OCI-LY7 (cell line): ENCODE measurements at regions not wholly inside any gene's neighbourhood (a gene's known extent, or its start where the extent isn't known, plus 50 kb on each side); places are given as distances from the start of the nearest gene placed in this dataset.
"Not testable (repeated sequence)": the region's sequence is repeated elsewhere in the genome, so short reads cannot be mapped to it uniquely, and the experiment has no call there.

Experiments
- BruUV-seq: library from RNA; stranded (reverse); fragments of 400-500 nt; replicated peaks from 2 replicates; lab custom pipeline; 2021; lab: Mats Ljungman, UMichigan
- CTCF ChIA-PET: fragments of 300-600 bp; sonication (Branson Sonifier 250); formaldehyde crosslinking; loops from one replicate; lab custom pipeline; 2022; ENCODE audit warnings: antibody characterized with exemption; ENCODE audit not compliant: unreplicated experiment; lab: Charles Lee
- POLR2A ChIA-PET: fragments of 300-600 bp; sonication (Branson Sonifier 250); formaldehyde crosslinking; loops from one replicate; lab custom pipeline; 2022; ENCODE audit warnings: antibody characterized with exemption; lab: Charles Lee
- DNase-seq: peaks from one replicate; pipeline ENCODE4 v3.0.0-alpha.2; 2015; ENCODE audit warnings: low spot score
- H2AFZ ChIP-seq: fragments of 200-600 bp; sonication (generic), shearing (Covaris generic); 2 replicates; pipeline ENCODE4 v1.6.1; 2014; ENCODE audit warnings: mild to moderate bottlenecking, antibody characterized with exemption, low read length, moderate library complexity
- H3K27ac ChIP-seq: fragments of 200-600 bp; sonication (generic); 2 replicates; pipeline ENCODE4 v1.5.1; 2014; ENCODE audit warnings: mixed run types, low read depth, mild to moderate bottlenecking, moderate library complexity, low read length, inconsistent platforms; ENCODE audit not compliant: poor library complexity, severe bottlenecking
- H3K36me3 ChIP-seq: fragments of 200-600 bp; sonication (generic); 2 replicates; pipeline ENCODE4 v1.6.1; 2014; ENCODE audit warnings: mild to moderate bottlenecking, antibody characterized with exemption, low read length, moderate library complexity, mixed read lengths; ENCODE audit not compliant: insufficient read depth
- H3K4me1 ChIP-seq: fragments of 200-600 bp; sonication (generic); 2 replicates; pipeline ENCODE4 v1.5.1; 2014; ENCODE audit warnings: mild to moderate bottlenecking, low read length; ENCODE audit not compliant: insufficient read depth, poor library complexity, severe bottlenecking
- H3K4me2 ChIP-seq: fragments of 200-600 bp; sonication (generic); 2 replicates; pipeline ENCODE4 v1.6.1; 2014; ENCODE audit warnings: mild to moderate bottlenecking, low read length
- H3K4me3 ChIP-seq: fragments of 200-600 bp; sonication (generic); 2 replicates; pipeline ENCODE4 v1.5.1; 2014; ENCODE audit warnings: mild to moderate bottlenecking, low read depth, low read length; ENCODE audit not compliant: poor library complexity, severe bottlenecking
- H3K79me2 ChIP-seq: fragments of 200-600 bp; sonication (generic); 2 replicates; pipeline ENCODE4 v1.6.1; 2016; ENCODE audit warnings: low read depth, mild to moderate bottlenecking, low read length, moderate library complexity, mixed read lengths; ENCODE audit not compliant: insufficient read depth
- H3K9me2 ChIP-seq: fragments of 200-600 bp; sonication (generic); 2 replicates; pipeline ENCODE4 v1.6.1; 2016; ENCODE audit warnings: mild to moderate bottlenecking, low read length, mixed read lengths; ENCODE audit not compliant: insufficient read depth
- H3K9me3 ChIP-seq: fragments of 200-600 bp; sonication (generic); 2 replicates; pipeline ENCODE4 v1.6.1; 2014; ENCODE audit warnings: mild to moderate bottlenecking, mixed run types, low read length, mixed read lengths
- H4K20me1 ChIP-seq: fragments of 200-600 bp; sonication (generic); 2 replicates; pipeline ENCODE4 v1.6.1; 2014; ENCODE audit warnings: mild to moderate bottlenecking, antibody characterized with exemption, low read length, moderate library complexity, mixed read lengths; ENCODE audit not compliant: insufficient read depth
- CTCF ChIP-seq: fragments of 200-600 bp; sonication (generic); conservative IDR thresholded peaks from 2 replicates; pipeline ENCODE4 v1.5.1; 2014; ENCODE audit warnings: mild to moderate bottlenecking, antibody characterized with exemption, low read length, moderate library complexity, mixed read lengths
- EZH2phosphoT487 ChIP-seq: fragments of 200-600 bp; sonication (generic); IDR thresholded peaks from 2 replicates; pipeline ENCODE4 v1.6.1; 2018; ENCODE audit warnings: low read depth, borderline replicate concordance, mild to moderate bottlenecking, mixed run types, antibody characterized with exemption, low read length, moderate library complexity, mixed read lengths
- intact Hi-C: fragments of 100-400 bp; cut with micrococcal nuclease; formaldehyde crosslinking; loops from one replicate; pipeline ENCODE4 v1.10.0; 2022; ENCODE audit not compliant: unreplicated experiment

- no peak overlapping the region for H3K4me2 ChIP-seq
Measured at GRCh38 chr2:185979546-185980071, 241.0 kb downstream of the FSIP2 start.

GRCh38 chr2:185980944-185981343, 242.3 kb downstream of the FSIP2 start:
- TF ChIP-seq EZH2phosphoT487 = no peak
- no peak for TF ChIP-seq CTCF
- Histone ChIP-seq H3K4me2 (no peak overlapping the region), H3K4me1 (no peaks in the 10 kb centered on the region), H3K4me3 (no peak overlapping the region), H3K9me2 (no peaks in the 10 kb centered on the region), H3K9me3 (no peaks in the 10 kb centered on the region), H3K36me3 (no peaks in the 10 kb centered on the region), H3K27ac (no peak overlapping the region), H2AFZ (no peak overlapping the region), H3K79me2 (no peaks in the 10 kb centered on the region), H4K20me1 (no peaks in the 10 kb centered on the region)
- DNase-seq = no peak
- no TSS peak for BruUV-seq
- intact Hi-C loops = no loop called here
- POLR2A ChIA-PET = no interaction called here
- CTCF ChIA-PET = no interaction called here

More at GRCh38 chr2:185979546-185980071, 241.0 kb downstream of the FSIP2 start:
- H3K9me2 ChIP-seq = no peaks in the 10 kb centered on the region
- H4K20me1 ChIP-seq = no peaks in the 10 kb centered on the region
- no peak for DNase-seq
- no peak overlapping the region for H3K27ac ChIP-seq
- H3K4me1 ChIP-seq = no peaks in the 10 kb centered on the region
- H2AFZ ChIP-seq = no peak overlapping the region
- TF ChIP-seq EZH2phosphoT487 (no peak), CTCF (no peak)
- no peaks in the 10 kb centered on the region for H3K9me3 ChIP-seq
- BruUV-seq = no TSS peak
- no peaks in the 10 kb centered on the region for H3K79me2 ChIP-seq
- intact Hi-C loops = no loop called here
- no peaks in the 10 kb centered on the region for H3K36me3 ChIP-seq
- CTCF ChIA-PET = no interaction called here
- H3K4me3 ChIP-seq = no peak overlapping the region
- POLR2A ChIA-PET = interaction anchor here (0.6 kb wide), 1 partner anchor 1338 kb away, joined by 5 read pairs; no protein-coding TSS in a partner anchor

GRCh38 chr2:185984670-185985069, 246.1 kb downstream of the FSIP2 start:
- intact Hi-C loops = no loop called here
- Histone ChIP-seq H3K36me3 (no peaks in the 10 kb centered on the region), H3K4me3 (no peak overlapping the region), H3K27ac (no peak overlapping the region), H3K4me2 (no peak overlapping the region), H3K9me3 (no peaks in the 10 kb centered on the region), H2AFZ (no peak overlapping the region), H3K9me2 (no peaks in the 10 kb centered on the region), H4K20me1 (no peaks in the 10 kb centered on the region), H3K4me1 (no peaks in the 10 kb centered on the region), H3K79me2 (no peaks in the 10 kb centered on the region)
- ChIA-PET POLR2A (interaction anchor here (1.3 kb wide), 1 partner anchor 15 kb away, joined by 3 read pairs; no protein-coding TSS in a partner anchor), CTCF (no interaction called here)
- TF ChIP-seq CTCF = no peak
- TF ChIP-seq EZH2phosphoT487 = no peak
- DNase-seq = no peak
- BruUV-seq = no TSS peak

- DNase-seq, H3K9me3 ChIP-seq, H3K4me1 ChIP-seq, H3K4me3 ChIP-seq, H3K36me3 ChIP-seq, H3K4me2 ChIP-seq, H3K27ac ChIP-seq, H4K20me1 ChIP-seq, H3K79me2 ChIP-seq, CTCF ChIA-PET, H2AFZ ChIP-seq, POLR2A ChIA-PET, intact Hi-C loops, BruUV-seq, H3K9me2 ChIP-seq: not testable (repeated sequence)
Measured at GRCh38 chr2:185988907-185989306, 250.3 kb downstream of the FSIP2 start.
